HCT116 (cell line): ENCODE measurements at regions not wholly inside any gene's neighbourhood (a gene's known extent, or its start where the extent isn't known, plus 50 kb on each side); places are given as distances from the start of the nearest gene placed in this dataset.

Source experiments
- ATAC-seq: fragments of 200-7000 bp; cut with Tn5 transposase; 2 replicates; pipeline ENCODE4 v1.9.1; 2020; ENCODE audit warnings: mild to moderate bottlenecking, moderate library complexity
- BruUV-seq: library from RNA; stranded (reverse); fragments of 400-500 nt; replicated peaks from 2 replicates; lab custom pipeline; 2021; lab: Mats Ljungman, UMichigan
- CTCF ChIA-PET: fragments of 300-600 bp; sonication (Branson Sonifier 250); formaldehyde crosslinking; loops from one replicate; lab custom pipeline; 2021; ENCODE audit warnings: antibody characterized with exemption; lab: Charles Lee
- POLR2A ChIA-PET: fragments of 300-600, 350-600 bp; sonication (Branson Sonifier 250); formaldehyde crosslinking; loops from one replicate; lab custom pipeline; 2021; ENCODE audit warnings: antibody characterized with exemption; lab: Charles Lee
- RAD21 ChIA-PET, 2 experiments: fragments of 300-600 bp; sonication (Branson Sonifier 250); formaldehyde crosslinking; loops; one replicate each; lab custom pipeline; 2023; ENCODE audit warnings: low total read pairs in 2 of 2; ENCODE audit not compliant: uncharacterized antibody in 2 of 2, unreplicated experiment in 2 of 2, low non-redundant PET in 1 of 2; lab: Charles Lee
- DNase-seq: peaks from one replicate; pipeline ENCODE4 v3.0.0-alpha.2; 2010; ENCODE audit warnings: low read depth, low spot score
- H2AFZ ChIP-seq: fragments of 200-600 bp; shearing (Covaris generic), sonication (generic); 2 replicates; pipeline ENCODE4 v1.6.1; 2017; ENCODE audit warnings: low read depth, mixed run types, mixed read lengths, antibody characterized with exemption, low read length; ENCODE audit not compliant: poor library complexity, severe bottlenecking
- H3K27ac ChIP-seq: 2 replicates; pipeline ENCODE4 v1.5.1; 2012; ENCODE audit warnings: low read depth, low read length
- H3K27me3 ChIP-seq: fragments of 200-600 bp; sonication (generic); 2 replicates; pipeline ENCODE4 v1.6.1; 2016; ENCODE audit warnings: mixed run types, low read length, mixed read lengths; ENCODE audit not compliant: insufficient read depth
- H3K36me3 ChIP-seq, 2 experiments: fragments of 200-500 bp in 1 of 2; fragments of 200-600 bp in 1 of 2; sonication (Bioruptor generic) in 1 of 2; sonication (generic) in 1 of 2; 2 replicates each; pipeline versions ENCODE4 v1.5.1 to v1.6.1; 2014 to 2016; ENCODE audit warnings: low read length in 2 of 2, inconsistent platforms in 1 of 2, mixed read lengths in 1 of 2, mixed run types in 1 of 2; ENCODE audit not compliant: insufficient read depth in 2 of 2, control insufficient read depth in 1 of 2
- H3K4me1 ChIP-seq, 2 experiments: fragments of 200-600 bp in 1 of 2; sonication (generic) in 1 of 2; 2 replicates each; pipeline versions ENCODE4 v1.5.1 to v1.6.1; 2012 to 2017; ENCODE audit warnings: low read length in 2 of 2, inconsistent platforms in 1 of 2, mild to moderate bottlenecking in 1 of 2, mixed read lengths in 1 of 2, mixed run types in 1 of 2, moderate library complexity in 1 of 2; ENCODE audit not compliant: insufficient read depth in 2 of 2, control insufficient read depth in 1 of 2
- H3K4me2 ChIP-seq: fragments of 200-600 bp; sonication (generic); 2 replicates; pipeline ENCODE4 v1.6.1; 2017; ENCODE audit warnings: mixed run types, low read length, mixed read lengths
- H3K4me3 ChIP-seq, 2 experiments: fragments of 200-600 bp in 1 of 2; sonication (generic) in 1 of 2; replicated peaks in 1 of 2; 2 replicates each; pipeline ENCODE4 v1.5.1; 2011 to 2016; ENCODE audit warnings: low read length in 2 of 2, control low read depth in 1 of 2, low read depth in 1 of 2, mild to moderate bottlenecking in 1 of 2, mixed read lengths in 1 of 2, mixed run types in 1 of 2
- H3K79me2 ChIP-seq: fragments of 200-600 bp; sonication (generic); 2 replicates; pipeline ENCODE4 v1.6.1; 2017; ENCODE audit warnings: mild to moderate bottlenecking, mixed run types, low read length, moderate library complexity, mixed read lengths; ENCODE audit not compliant: insufficient read depth
- H3K9ac ChIP-seq: fragments of 200-600 bp; sonication (generic); 2 replicates; pipeline ENCODE4 v1.6.1; 2016; ENCODE audit warnings: low read length, mixed read lengths
- H3K9me2 ChIP-seq: fragments of 200-600 bp; sonication (generic), shearing (Covaris generic); 2 replicates; pipeline ENCODE4 v1.6.1; 2017; ENCODE audit warnings: mixed run types, mild to moderate bottlenecking, moderate library complexity; ENCODE audit not compliant: insufficient read depth
- H3K9me3 ChIP-seq, 2 experiments: fragments of 200-500 bp in 1 of 2; fragments of 200-600 bp in 1 of 2; sonication (Bioruptor generic) in 1 of 2; sonication (generic) in 1 of 2; 2 replicates each; pipeline ENCODE4 v1.6.1; 2014 to 2017; ENCODE audit warnings: low read length in 2 of 2, mixed read lengths in 2 of 2, inconsistent platforms in 1 of 2, low read depth in 1 of 2, mild to moderate bottlenecking in 1 of 2, mixed run types in 1 of 2, moderate library complexity in 1 of 2; ENCODE audit not compliant: control insufficient read depth in 1 of 2, insufficient read depth in 1 of 2
- H4K20me1 ChIP-seq: fragments of 200-600 bp; sonication (generic), shearing (Covaris generic); 2 replicates; pipeline ENCODE4 v1.6.1; 2017; ENCODE audit warnings: mixed run types, mild to moderate bottlenecking, moderate library complexity; ENCODE audit not compliant: insufficient read depth
- ATF3 ChIP-seq: IDR thresholded peaks from 2 replicates; pipeline ENCODE4 v1.6.1; 2012
- CBX3 ChIP-seq: IDR thresholded peaks from 2 replicates; pipeline ENCODE4 v1.6.1; 2012; ENCODE audit warnings: low read depth
- CEBPB ChIP-seq: IDR thresholded peaks from 2 replicates; pipeline ENCODE4 v1.6.1; 2012; ENCODE audit warnings: low read depth
- EGR1 ChIP-seq: IDR thresholded peaks from 2 replicates; pipeline ENCODE4 v1.6.1; 2012; ENCODE audit warnings: low read depth
- EZH2phosphoT487 ChIP-seq: fragments of 200-600 bp; IDR thresholded peaks from 2 replicates; pipeline ENCODE4 v1.6.1; 2018; ENCODE audit warnings: antibody characterized with exemption, borderline replicate concordance
- FOSL1 ChIP-seq: IDR thresholded peaks from 2 replicates; pipeline ENCODE4 v1.6.1; 2012; ENCODE audit warnings: low read depth
- POLR2A ChIP-seq: IDR thresholded peaks from 2 replicates; pipeline ENCODE4 v1.7.0; 2011; ENCODE audit warnings: borderline replicate concordance; ENCODE audit not compliant: insufficient read depth, insufficient read length; ENCODE audit errors: extremely low read depth
- RAD21 ChIP-seq: IDR thresholded peaks from 2 replicates; pipeline ENCODE4 v1.6.1; 2012; ENCODE audit warnings: low read depth, mild to moderate bottlenecking
- SP1 ChIP-seq: IDR thresholded peaks from 2 replicates; pipeline ENCODE4 v1.6.1; 2012; ENCODE audit warnings: low read depth
- SRF ChIP-seq: IDR thresholded peaks from 2 replicates; pipeline ENCODE4 v1.6.1; 2012; ENCODE audit warnings: low read depth
- TCF7L2 ChIP-seq: IDR thresholded peaks from 2 replicates; pipeline ENCODE4 v1.7.0; 2011; ENCODE audit warnings: borderline replicate concordance, inconsistent platforms; ENCODE audit not compliant: insufficient read depth, insufficient read length; ENCODE audit errors: extremely low read depth
- YY1 ChIP-seq: IDR thresholded peaks from 2 replicates; pipeline ENCODE4 v1.6.1; 2011; ENCODE audit warnings: low read length, low read depth, moderate library complexity, mild to moderate bottlenecking; ENCODE audit not compliant: insufficient replicate concordance; ENCODE audit errors: extremely low read depth
- ZBTB33 ChIP-seq: IDR thresholded peaks from 2 replicates; pipeline ENCODE4 v1.6.1; 2011; ENCODE audit warnings: mild to moderate bottlenecking, low read length, moderate library complexity; ENCODE audit not compliant: insufficient replicate concordance; ENCODE audit errors: extremely low read depth
- intact Hi-C: fragments of 100-400 bp; cut with micrococcal nuclease; formaldehyde crosslinking; loops from 2 replicates; pipeline ENCODE4 v1.10.0; 2022
- TF ChIP-seq, protein P1 (sequence below), 3 experiments: fragments of 200-600 bp in 1 of 3; sonication (generic) in 1 of 3; IDR thresholded peaks in 2 of 3; conservative IDR thresholded peaks in 1 of 3; 2 replicates each; pipeline ENCODE4 v1.5.1; 2012 to 2017; ENCODE audit warnings: low read depth in 2 of 3, low read length in 2 of 3, antibody characterized with exemption in 1 of 3, borderline replicate concordance in 1 of 3, control low read depth in 1 of 3, mild to moderate bottlenecking in 1 of 3, mixed read lengths in 1 of 3, mixed run types in 1 of 3, moderate library complexity in 1 of 3; ENCODE audit not compliant: insufficient read depth in 1 of 3

GRCh38 chr10:3593611-3594010, 191.4 kb downstream of the KLF6 start (continued):
- no peak for TF ChIP-seq EZH2phosphoT487
- no peak for TF ChIP-seq FOSL1

DNA sequence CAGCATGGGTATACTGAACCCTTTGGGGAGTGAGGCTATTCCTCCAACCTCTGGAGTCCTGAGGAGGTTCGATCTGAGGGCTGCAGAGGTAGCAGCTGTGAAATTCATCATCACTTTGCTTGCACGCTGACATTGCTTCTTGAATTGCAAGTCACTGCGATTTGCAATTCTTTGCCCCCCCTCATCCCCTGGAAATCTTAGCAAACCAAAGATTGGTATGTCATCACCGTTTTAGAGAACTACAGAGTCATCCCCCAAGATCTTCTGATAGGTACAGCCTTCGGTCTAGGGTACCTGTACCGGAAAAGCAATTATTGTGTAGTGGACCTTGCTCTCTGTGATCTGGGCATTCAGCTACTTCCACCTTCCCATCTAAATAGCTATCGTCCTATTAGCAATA, 192.6 kb downstream of the KLF6 start:
- ChIA-PET RAD21 (no interaction called here), CTCF (no interaction called here), POLR2A (no interaction called here)
- TF ChIP-seq RAD21 = no peak
- no peak for TF ChIP-seq EZH2phosphoT487
- H3K9me2 ChIP-seq = no peaks in the 10 kb centered on the region
- no peak for DNase-seq
- no peaks in the 10 kb centered on the region for H3K27me3 ChIP-seq
- H3K79me2 ChIP-seq = no peaks in the 10 kb centered on the region
- no peak overlapping the region for H3K4me3 ChIP-seq
- H3K9ac ChIP-seq = no peak overlapping the region
- H3K9me3 ChIP-seq = no peaks in the 10 kb centered on the region
- BruUV-seq = no TSS peak
- no peak overlapping the region for H3K4me2 ChIP-seq
- H2AFZ ChIP-seq = no peak overlapping the region
- no peak overlapping the region for H3K27ac ChIP-seq
- no peaks in the 10 kb centered on the region for H3K4me1 ChIP-seq
- intact Hi-C loops = no loop called here
- no peak for ATAC-seq
- H3K36me3 ChIP-seq = no peaks in the 10 kb centered on the region
- no peaks in the 10 kb centered on the region for H4K20me1 ChIP-seq

- Histone ChIP-seq H3K79me2 (no peaks in the 10 kb centered on the region), H3K27ac (no peak overlapping the region), H3K4me1 (no peaks in the 10 kb centered on the region), H3K4me3 (no peak overlapping the region), H4K20me1 (no peaks in the 10 kb centered on the region), H2AFZ (no peak overlapping the region), H3K9me2 (no peaks in the 10 kb centered on the region), H3K9me3 (no peaks in the 10 kb centered on the region), H3K27me3 (no peaks in the 10 kb centered on the region), H3K4me2 (no peak overlapping the region), H3K36me3 (no peaks in the 10 kb centered on the region), H3K9ac (no peak overlapping the region)
- BruUV-seq = no TSS peak
- ChIA-PET RAD21 (no interaction called here), POLR2A (no interaction called here), CTCF (no interaction called here)
- intact Hi-C loops = no loop called here
- DNase-seq (no peak), ATAC-seq (no peak)
- TF ChIP-seq CEBPB = no peak
- TF ChIP-seq ZBTB33 = no peak
- TF ChIP-seq SRF = no peak
- no peak for TF ChIP-seq TCF7L2
- TF ChIP-seq EGR1 = no peak
- TF ChIP-seq, protein P1, sequence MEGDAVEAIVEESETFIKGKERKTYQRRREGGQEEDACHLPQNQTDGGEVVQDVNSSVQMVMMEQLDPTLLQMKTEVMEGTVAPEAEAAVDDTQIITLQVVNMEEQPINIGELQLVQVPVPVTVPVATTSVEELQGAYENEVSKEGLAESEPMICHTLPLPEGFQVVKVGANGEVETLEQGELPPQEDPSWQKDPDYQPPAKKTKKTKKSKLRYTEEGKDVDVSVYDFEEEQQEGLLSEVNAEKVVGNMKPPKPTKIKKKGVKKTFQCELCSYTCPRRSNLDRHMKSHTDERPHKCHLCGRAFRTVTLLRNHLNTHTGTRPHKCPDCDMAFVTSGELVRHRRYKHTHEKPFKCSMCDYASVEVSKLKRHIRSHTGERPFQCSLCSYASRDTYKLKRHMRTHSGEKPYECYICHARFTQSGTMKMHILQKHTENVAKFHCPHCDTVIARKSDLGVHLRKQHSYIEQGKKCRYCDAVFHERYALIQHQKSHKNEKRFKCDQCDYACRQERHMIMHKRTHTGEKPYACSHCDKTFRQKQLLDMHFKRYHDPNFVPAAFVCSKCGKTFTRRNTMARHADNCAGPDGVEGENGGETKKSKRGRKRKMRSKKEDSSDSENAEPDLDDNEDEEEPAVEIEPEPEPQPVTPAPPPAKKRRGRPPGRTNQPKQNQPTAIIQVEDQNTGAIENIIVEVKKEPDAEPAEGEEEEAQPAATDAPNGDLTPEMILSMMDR (IDR thresholded peaks at IDR 0.05 in 2 of 3, conservative IDR thresholded peaks at IDR 0.05 in 1 of 3; ENCODE audit: borderline replicate concordance in 1 of 3, insufficient read depth in 1 of 3, low read depth in 2 of 3, low read length in 2 of 3) = no peak
- TF ChIP-seq SP1 = no peak
- TF ChIP-seq YY1 = no peak
- no peak for TF ChIP-seq FOSL1
- no peak for TF ChIP-seq ATF3
- no peak for TF ChIP-seq CBX3
- TF ChIP-seq EZH2phosphoT487 = no peak
- TF ChIP-seq POLR2A = no peak
Measured at GRCh38 chr10:3588816-3589215, 196.2 kb downstream of the KLF6 start.
